NCI-H128 (cell line): ENCODE measurements at regions not wholly inside any gene's neighbourhood (a gene's known extent, or its start where the extent isn't known, plus 50 kb on each side); places are given as distances from the start of the nearest gene placed in this dataset.

Experiments
- DNase-seq: peaks from one replicate; lab custom pipeline; 2025; ENCODE audit not compliant: unreplicated experiment; lab: John Stamatoyannopoulos, UW

- no peak for DNase-seq
Observed at GRCh38 chr2:41869542-41870264, 178.1 kb upstream of the PKDCC start.

- no peak for DNase-seq
Observed at GRCh38 chr2:41870265-41870585, 177.6 kb upstream of the PKDCC start.

GRCh38 chr2:41871080-41871479 is 176.7 kb upstream of the PKDCC start:
- no peak for DNase-seq

GRCh38 chr2:41872646-41873045 is 175.2 kb upstream of the PKDCC start:
- no peak for DNase-seq

GRCh38 chr2:41873102-41874031 is 174.5 kb upstream of the PKDCC start:
- no peak for DNase-seq

GRCh38 chr2:41877114-41877678 is 170.6 kb upstream of the PKDCC start:
- DNase-seq = no peak

GRCh38 chr2:41878056-41878455 is 169.8 kb upstream of the PKDCC start:
- no peak for DNase-seq

GRCh38 chr2:41878716-41879234 is 169.0 kb upstream of the PKDCC start:
- no peak for DNase-seq

GRCh38 chr2:41879235-41879916 is 168.4 kb upstream of the PKDCC start:
- DNase-seq = no peak

GRCh38 chr2:41880561-41881243 is 167.1 kb upstream of the PKDCC start:
- no peak for DNase-seq

- DNase-seq = no peak
Observed at GRCh38 chr2:41881249-41881648, 166.6 kb upstream of the PKDCC start.

GRCh38 chr2:41884718-41885117 is 163.1 kb upstream of the PKDCC start:
- no peak for DNase-seq

GRCh38 chr2:41886145-41886664 is 161.6 kb upstream of the PKDCC start:
- DNase-seq = no peak

GRCh38 chr2:41886757-41887156 is 161.1 kb upstream of the PKDCC start:
- DNase-seq = no peak

- no peak for DNase-seq
Observed at GRCh38 chr2:41890341-41890740, 157.5 kb upstream of the PKDCC start.

GRCh38 chr2:41892476-41892875 is 155.3 kb upstream of the PKDCC start:
- DNase-seq = no peak

- no peak for DNase-seq
Observed at GRCh38 chr2:41894563-41895333, 153.1 kb upstream of the PKDCC start.

GRCh38 chr2:41895334-41895664 is 152.5 kb upstream of the PKDCC start:
- DNase-seq = no peak

GRCh38 chr2:41896186-41896846 is 151.5 kb upstream of the PKDCC start:
- DNase-seq = no peak
